Type B pancreatic cell (in vitro differentiated cells): ENCODE measurements at regions not wholly inside any gene's neighbourhood (a gene's known extent, or its start where the extent isn't known, plus 50 kb on each side); places are given as distances from the start of the nearest gene placed in this dataset.

Source experiments
- DNase-seq: peaks from one replicate; pipeline ENCODE4 v3.0.0; 2021; ENCODE audit warnings: mixed read lengths; ENCODE audit not compliant: unreplicated experiment; ENCODE audit errors: extremely low spot score
- H3K27ac Mint-ChIP-seq: 2 replicates; pipeline ENCODE4 v1.8.0; 2021; ENCODE audit warnings: mild to moderate bottlenecking, mixed read lengths
- H3K27me3 Mint-ChIP-seq: 2 replicates; pipeline ENCODE4 v1.8.0; 2021; ENCODE audit warnings: mixed read lengths
- H3K36me3 Mint-ChIP-seq: 2 replicates; pipeline ENCODE4 v1.8.0; 2021; ENCODE audit warnings: mixed read lengths
- H3K4me1 Mint-ChIP-seq: one replicate; pipeline ENCODE4 v1.8.0; 2021; ENCODE audit warnings: mixed read lengths; ENCODE audit not compliant: unreplicated experiment
- H3K4me3 Mint-ChIP-seq: 2 replicates; pipeline ENCODE4 v1.8.0; 2021; ENCODE audit warnings: mild to moderate bottlenecking, mixed read lengths
- H3K9me3 Mint-ChIP-seq: 2 replicates; pipeline ENCODE4 v1.8.0; 2021; ENCODE audit warnings: mixed read lengths
- TF ChIP-seq, protein P1 (sequence below): fragments of 200-600 bp; sonication (generic); conservative IDR thresholded peaks from 2 replicates; pipeline ENCODE4 v1.5.0; 2021; ENCODE audit warnings: antibody characterized with exemption, mild to moderate bottlenecking

DNA sequence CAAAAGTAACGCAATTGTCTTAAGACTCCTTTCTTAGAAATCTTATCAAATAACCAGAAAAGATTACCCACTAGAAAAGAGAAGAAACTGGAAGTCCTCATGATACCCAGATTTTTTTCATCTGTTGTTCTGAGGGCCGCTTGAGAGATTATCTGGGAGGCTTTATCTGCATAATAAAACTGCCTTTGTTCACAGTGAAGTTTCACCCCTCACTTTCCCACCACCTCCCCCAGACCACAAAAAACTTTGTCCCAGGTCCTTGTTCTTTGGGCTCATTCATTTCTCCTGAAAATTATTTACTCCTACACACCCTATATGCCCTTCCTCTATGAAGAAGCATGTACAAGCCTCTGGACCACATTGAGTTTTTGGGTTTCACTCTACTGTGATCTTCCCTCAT lies 745.1 kb upstream of the COBL start:
- Mint-ChIP-seq H3K4me1 (no peaks in the 10 kb centered on the region), H3K27ac (no peak overlapping the region), H3K9me3 (no peaks in the 10 kb centered on the region), H3K36me3 (no peaks in the 10 kb centered on the region), H3K27me3 (no peaks in the 10 kb centered on the region), H3K4me3 (no peak overlapping the region)
- TF ChIP-seq, protein P1, sequence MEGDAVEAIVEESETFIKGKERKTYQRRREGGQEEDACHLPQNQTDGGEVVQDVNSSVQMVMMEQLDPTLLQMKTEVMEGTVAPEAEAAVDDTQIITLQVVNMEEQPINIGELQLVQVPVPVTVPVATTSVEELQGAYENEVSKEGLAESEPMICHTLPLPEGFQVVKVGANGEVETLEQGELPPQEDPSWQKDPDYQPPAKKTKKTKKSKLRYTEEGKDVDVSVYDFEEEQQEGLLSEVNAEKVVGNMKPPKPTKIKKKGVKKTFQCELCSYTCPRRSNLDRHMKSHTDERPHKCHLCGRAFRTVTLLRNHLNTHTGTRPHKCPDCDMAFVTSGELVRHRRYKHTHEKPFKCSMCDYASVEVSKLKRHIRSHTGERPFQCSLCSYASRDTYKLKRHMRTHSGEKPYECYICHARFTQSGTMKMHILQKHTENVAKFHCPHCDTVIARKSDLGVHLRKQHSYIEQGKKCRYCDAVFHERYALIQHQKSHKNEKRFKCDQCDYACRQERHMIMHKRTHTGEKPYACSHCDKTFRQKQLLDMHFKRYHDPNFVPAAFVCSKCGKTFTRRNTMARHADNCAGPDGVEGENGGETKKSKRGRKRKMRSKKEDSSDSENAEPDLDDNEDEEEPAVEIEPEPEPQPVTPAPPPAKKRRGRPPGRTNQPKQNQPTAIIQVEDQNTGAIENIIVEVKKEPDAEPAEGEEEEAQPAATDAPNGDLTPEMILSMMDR = no peak
- no peak for DNase-seq

GRCh38 chr7:52053525-52053924 lies 736.9 kb upstream of the COBL start:
- no peak for DNase-seq
- no peaks in the 10 kb centered on the region for H3K36me3 Mint-ChIP-seq
- H3K4me3 Mint-ChIP-seq = peak overlapping the region; percentile 55
- no peaks in the 10 kb centered on the region for H3K9me3 Mint-ChIP-seq
- H3K27me3 Mint-ChIP-seq = peaks cover 3% of the 10 kb centered on the region
- H3K4me1 Mint-ChIP-seq = peaks cover 4% of the 10 kb centered on the region
- peak overlapping the region; percentile 62 for H3K27ac Mint-ChIP-seq
- TF ChIP-seq, protein P1 = no peak

GRCh38 chr7:52030722-52031121 lies 714.1 kb upstream of the COBL start:
- no peaks in the 10 kb centered on the region for H3K36me3 Mint-ChIP-seq
- H3K9me3 Mint-ChIP-seq = no peaks in the 10 kb centered on the region
- H3K27me3 Mint-ChIP-seq = no peaks in the 10 kb centered on the region
- DNase-seq = no peak
- no peak overlapping the region for H3K4me3 Mint-ChIP-seq
- H3K4me1 Mint-ChIP-seq = peaks cover 6% of the 10 kb centered on the region
- H3K27ac Mint-ChIP-seq = peak overlapping the region; percentile 21
- TF ChIP-seq, protein P1 = no peak

DNA sequence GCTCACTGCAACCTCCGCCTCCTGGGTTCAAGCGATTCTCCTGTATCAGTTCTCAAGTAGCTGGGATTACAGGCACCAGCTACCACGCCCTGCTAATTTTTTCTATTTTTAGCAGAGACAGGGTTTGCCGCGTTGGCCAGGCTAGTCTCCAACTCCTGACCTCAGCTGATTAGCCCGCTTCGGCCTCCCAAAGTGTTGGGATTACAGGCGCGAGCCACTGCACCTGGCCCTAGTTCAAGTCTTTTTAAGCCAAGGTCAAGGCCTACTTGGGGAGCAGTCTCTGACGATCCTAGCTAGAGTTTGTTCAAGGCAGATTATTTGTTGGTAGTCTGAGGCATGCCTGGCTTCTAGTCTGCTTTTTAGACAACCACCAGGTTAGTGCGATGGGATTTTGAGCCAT lies 709.5 kb upstream of the COBL start:
- peaks cover 6% of the 10 kb centered on the region for H3K4me1 Mint-ChIP-seq
- H3K4me3 Mint-ChIP-seq = no peak overlapping the region
- TF ChIP-seq, protein P1 = no peak
- DNase-seq = no peak
- no peak overlapping the region for H3K27ac Mint-ChIP-seq
- H3K9me3 Mint-ChIP-seq = no peaks in the 10 kb centered on the region
- no peaks in the 10 kb centered on the region for H3K36me3 Mint-ChIP-seq
- no peaks in the 10 kb centered on the region for H3K27me3 Mint-ChIP-seq

- Mint-ChIP-seq H3K36me3 (no peaks in the 10 kb centered on the region), H3K27me3 (no peaks in the 10 kb centered on the region), H3K4me1 (no peaks in the 10 kb centered on the region), H3K27ac (no peak overlapping the region), H3K4me3 (no peak overlapping the region), H3K9me3 (no peaks in the 10 kb centered on the region)
- no peak for DNase-seq
- TF ChIP-seq, protein P1 = no peak
Measured at GRCh38 chr7:52021343-52021742, 704.7 kb upstream of the COBL start.

DNA sequence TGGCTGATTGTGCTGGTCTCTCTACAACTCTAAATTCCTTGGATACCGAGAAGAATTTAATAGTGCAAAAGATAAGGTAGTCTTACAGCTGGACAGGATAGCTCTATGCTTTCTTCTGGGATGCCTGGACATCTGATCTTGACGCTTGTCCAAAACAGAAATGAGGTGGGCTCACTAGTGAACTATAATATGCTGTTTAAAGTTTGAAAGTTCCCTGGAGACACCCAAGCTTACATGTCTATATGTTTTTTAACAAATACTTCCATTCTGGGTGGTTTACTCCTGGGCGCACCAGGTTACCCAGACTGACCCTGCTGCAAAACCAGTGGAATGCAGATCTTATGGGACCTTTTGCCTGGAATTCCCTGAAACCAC lies 702.1 kb upstream of the COBL start:
- no peak for DNase-seq
- H3K27me3 Mint-ChIP-seq = no peaks in the 10 kb centered on the region
- H3K36me3 Mint-ChIP-seq = no peaks in the 10 kb centered on the region
- H3K4me3 Mint-ChIP-seq = no peak overlapping the region
- H3K9me3 Mint-ChIP-seq = no peaks in the 10 kb centered on the region
- TF ChIP-seq, protein P1 = peak; percentile 31
- H3K4me1 Mint-ChIP-seq = no peaks in the 10 kb centered on the region
- no peak overlapping the region for H3K27ac Mint-ChIP-seq
